TTC549 (cell line): ENCODE measurements at regions not wholly inside any gene's neighbourhood (a gene's known extent, or its start where the extent isn't known, plus 50 kb on each side); places are given as distances from the start of the nearest gene placed in this dataset.

Source experiments
- FAIRE-seq: peaks from 2 replicates; lab custom pipeline; 2012; peaks lifted over from hg19 to GRCh38; lab: Jason Lieb, UNC

DNA sequence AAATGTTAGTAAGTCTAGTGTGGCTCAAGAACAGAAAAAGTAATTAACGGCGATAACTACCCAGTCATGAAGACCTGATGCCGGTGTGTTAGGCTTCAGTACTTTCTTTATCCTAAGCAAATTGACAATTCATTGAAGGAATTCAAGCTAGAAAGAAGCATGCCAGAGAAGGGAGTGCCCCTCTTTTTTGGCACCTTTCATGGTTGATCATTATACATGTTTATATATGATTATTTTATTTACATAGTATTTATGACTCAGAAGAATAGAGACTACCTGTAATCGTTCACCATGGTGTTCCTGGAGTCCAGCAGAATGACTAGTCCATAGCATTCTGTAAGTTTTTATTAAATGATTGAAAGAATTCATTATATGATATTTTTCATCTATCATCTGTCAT, 548.3 kb upstream of the SLIT2 start:
- no peak for FAIRE-seq

DNA sequence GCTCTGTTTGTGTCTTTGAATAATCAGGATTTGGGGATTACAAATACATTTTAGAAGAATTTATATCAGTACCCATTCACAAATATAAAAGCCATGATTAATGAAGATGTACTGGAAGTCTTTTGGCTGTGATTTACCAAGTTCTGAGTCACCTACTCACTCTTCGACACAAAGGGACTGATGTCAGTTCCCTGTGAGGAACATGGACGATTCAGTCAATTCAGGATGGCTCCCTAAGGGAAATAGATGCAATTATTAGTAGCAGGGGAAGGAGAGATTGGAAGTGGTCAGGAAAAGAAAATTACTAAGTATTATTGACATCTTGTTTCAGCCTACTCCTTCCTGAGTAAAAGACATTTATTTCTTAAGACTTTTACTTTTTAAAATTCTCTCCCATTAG, 550.7 kb upstream of the SLIT2 start:
- FAIRE-seq: no peak

DNA sequence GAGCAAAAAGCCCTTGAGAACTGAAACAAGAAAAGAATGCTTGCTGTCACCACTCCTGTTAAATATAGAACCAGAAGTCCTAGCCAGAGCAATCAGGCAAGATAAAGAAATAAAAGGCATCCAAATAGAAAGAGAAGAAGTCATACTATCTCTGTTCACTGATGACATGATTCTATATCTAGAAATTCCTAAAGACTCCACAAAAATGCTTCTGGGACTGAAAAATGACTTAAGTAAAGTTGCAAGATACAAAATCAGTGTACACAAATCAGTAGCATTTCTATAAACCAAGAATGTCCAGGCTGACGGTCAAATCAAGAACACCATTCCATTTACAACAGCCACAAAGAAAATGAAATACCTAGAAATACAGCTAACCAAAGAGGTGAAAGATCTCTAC, 552.7 kb upstream of the SLIT2 start:
- FAIRE-seq: no peak

DNA sequence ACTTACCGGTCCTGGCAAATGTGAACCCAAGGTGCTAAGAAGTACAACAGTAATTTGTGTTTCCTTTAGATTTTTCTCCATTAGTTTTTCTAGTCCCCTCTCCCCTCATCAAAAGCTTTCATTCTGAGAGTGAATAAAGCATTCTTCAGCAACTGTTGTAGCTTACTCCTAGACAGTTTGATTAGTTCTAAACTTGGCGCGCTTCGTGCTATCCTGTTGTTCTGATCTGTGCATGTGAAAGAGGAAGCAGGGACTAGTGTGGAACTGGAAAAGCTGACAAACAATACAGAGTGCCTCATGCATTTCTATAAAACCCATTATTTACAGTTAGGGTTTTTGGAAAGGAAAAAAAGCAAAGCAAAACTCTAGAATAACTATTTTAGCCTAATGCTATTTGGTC, 556.9 kb upstream of the SLIT2 start:
- FAIRE-seq: no peak

DNA sequence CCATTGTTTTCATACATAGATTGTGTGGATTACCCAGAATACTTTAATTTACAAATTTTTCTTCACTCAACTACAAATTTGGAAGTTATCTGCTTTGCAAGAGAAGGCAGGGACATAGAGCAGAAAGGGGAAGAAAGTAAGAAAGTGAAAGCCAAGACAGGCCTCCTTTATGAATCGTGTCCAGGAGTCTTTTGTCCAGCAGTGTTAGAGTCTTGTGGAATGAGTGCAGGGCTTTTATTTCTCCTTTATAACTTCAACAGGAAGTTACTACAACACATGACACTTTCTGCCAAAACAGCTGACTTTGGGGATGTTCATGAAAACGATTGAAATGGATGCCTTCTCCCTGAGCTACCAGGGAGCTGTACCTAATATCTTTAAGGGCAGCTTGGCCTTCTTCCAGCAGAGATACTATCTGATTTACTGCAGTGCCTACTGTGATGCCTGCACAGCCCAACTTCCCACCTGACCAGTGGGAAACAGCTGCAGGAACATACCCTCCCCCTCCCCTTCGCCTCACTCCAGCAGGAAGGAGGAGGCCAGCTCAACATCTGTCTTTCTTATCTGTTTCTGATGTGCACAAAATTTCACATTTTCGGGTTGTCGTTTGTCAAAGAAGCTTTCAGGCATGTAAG, 557.7 kb upstream of the SLIT2 start:
- no peak for FAIRE-seq

DNA sequence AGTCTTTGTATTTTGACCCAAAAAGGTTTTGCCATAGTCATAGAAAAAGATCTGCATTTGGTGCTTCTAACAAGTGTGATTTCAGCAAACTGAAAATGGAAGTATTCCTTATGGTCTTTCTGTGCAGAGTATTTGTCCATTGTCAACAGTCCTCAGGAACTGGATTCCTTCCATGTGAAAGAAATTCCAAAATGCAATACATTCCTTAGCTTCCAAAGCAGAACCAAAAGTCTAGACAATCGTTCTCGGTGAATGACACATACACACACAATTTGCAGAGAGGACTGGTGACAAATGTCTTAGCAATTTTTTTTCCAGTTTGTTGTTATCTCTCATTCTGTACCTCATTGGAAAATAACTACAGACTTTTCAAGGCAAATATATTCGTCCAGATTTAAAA, 562.2 kb upstream of the SLIT2 start:
- FAIRE-seq: no peak

DNA sequence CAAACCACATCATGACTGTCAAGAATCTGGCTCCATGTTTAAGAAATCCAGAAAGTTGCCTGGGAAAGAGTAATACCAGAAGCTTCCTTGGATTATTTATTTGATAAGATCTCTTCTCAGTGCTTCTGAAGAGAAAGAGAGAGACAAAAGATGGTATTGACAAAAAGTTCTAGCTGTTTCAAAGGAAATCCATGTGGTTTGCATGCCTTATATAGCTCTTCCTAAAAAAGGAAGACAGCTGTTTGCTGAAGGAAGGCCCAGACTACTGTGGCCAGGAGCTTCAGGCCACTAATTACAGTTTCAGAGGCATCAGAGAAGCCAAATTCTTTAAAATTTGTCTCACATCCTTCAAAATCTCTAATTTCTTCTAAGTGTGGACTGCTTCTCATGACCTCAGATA, 565.2 kb upstream of the SLIT2 start:
- no peak for FAIRE-seq

DNA sequence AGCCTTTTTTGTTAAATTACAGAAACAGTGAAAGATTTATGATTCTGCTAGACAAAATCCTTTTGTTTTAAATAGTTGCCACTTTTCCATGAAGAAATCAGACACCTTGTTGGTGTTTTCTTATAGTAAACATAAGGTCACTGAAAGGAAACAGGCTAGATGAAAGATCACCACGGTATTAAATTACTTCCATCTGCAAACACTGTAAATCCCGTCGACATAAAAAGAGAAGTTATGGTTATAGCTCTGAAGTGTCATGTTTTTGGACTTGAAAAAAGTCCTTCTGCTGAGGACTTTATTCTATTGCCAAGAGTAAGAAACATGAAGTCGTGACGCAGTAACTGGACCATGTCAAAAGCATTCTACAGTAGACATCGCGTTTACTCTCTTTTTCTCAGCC, 567.6 kb upstream of the SLIT2 start:
- no peak for FAIRE-seq

DNA sequence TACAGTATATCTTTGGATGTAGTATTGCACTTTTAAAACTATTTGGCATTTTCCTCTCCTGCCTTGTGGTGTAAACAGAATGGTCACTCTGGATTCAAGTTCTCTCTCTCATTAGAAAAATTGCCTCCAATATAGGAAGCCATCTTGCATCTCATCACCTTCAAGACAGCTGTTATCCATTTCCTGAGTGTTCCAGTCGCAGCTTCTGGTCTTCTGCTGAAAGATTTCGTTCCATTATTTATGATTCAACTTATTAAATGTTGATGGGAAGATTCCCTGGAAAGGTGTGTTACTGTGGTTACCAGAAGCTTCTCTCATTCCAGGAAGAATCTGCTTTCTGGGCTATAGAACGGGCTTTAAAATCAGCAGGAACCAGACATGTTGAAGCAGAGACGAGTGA, 568.3 kb upstream of the SLIT2 start:
- FAIRE-seq: no peak

DNA sequence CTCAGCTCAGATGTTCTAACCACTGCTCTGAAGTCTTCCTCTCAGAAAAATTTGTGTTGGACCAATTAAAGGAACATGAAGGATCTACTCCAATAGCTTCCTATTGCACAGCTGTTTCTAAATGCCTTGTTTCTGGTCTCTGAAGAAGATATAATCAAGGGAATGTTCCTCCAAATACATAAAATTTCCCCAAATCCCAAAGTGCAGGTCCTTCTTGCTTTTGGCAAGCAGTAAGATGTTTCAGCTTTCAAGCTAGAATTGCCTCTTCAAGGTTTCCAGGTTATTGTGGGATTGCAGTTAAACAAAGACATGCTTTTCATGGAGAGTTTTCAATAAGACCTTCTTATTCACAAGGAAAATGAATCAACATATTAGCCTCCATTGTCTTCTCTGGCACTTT, 574.5 kb upstream of the SLIT2 start:
- FAIRE-seq: no peak

DNA sequence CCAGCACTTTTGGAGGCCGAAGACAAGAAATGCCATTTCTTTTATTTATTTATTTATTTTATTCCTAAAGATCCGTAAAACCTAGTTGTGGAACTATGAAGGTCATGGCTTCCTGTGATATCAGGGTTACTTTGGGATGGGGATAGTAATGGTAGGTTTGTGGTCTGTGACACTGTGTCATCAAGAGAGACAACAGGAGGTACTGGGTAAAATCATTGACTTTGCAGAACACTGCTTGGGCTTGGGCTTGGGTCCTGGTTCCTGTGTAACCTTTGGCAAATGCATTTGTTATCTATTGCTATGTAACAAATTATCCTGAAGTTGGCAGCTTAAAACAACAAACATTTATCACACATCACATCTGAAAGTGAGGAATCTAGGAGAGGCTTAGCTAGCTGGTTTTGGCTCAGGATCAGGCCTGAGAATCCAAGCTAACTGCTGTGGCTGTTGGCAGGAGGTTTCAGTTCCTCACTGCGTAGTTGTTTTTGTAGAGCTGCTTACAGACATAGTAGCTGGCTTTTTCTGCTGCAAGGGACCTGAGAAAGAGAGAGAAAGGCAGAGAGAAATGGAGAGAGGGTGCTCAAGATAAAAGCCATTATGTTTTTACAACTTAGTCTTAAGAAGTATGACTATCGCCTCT, 576.4 kb upstream of the SLIT2 start:
- no peak for FAIRE-seq

DNA sequence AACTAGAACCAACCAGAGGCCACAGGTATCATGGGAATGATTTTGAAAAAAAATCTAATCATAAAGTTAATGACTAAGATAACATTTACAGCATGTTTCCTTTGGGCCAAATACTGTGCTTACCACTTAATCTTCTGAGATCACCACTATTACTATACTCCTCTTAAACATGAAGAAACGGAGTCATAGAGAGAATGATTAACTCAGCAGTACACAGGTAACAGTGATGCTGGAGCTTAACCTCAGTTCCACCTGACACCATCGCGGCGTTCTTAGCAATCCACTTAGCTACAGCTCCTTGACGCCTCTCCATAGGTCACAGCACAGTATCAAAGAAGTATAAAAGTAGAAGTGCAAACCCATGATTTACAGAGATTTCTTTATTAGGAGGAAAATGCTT, 592.6 kb upstream of the SLIT2 start:
- no peak for FAIRE-seq

DNA sequence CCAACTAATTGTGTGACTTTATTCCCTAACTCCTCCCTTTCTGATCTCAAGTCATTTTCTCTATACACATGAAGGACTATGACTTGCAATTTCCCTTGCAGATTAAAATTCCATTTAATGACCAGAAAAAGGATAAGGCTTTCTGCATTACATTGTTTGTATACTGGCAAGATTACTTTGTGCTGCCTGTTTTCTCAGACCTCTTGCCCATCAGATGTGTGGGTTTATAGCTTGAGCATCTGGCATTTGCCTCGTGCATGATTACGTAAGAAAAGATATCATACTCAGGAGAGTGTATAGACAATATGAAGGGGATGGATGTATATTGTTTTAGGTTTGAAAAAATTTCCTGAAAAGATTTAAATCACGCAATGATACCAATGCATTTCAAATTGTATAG, 593.8 kb upstream of the SLIT2 start:
- no peak for FAIRE-seq

DNA sequence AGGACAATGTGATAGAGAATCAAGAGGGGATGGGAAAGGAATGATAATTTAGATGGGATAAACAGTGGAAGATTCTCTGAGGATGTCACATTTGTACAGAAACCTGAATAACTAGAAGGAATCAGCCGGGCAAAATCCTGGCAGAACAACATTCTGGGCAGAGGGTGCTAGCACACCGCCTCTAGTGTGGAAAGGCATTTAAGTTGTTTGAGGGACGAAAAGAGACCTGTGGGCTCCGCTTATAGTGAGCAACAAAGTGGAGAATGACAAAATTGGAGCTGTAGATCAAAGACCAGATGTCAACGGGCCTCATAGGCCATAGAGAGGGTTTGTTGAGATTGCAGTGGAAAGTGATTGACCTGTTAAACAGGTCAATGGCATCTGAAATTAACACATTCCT, 596.0 kb upstream of the SLIT2 start:
- no peak for FAIRE-seq

DNA sequence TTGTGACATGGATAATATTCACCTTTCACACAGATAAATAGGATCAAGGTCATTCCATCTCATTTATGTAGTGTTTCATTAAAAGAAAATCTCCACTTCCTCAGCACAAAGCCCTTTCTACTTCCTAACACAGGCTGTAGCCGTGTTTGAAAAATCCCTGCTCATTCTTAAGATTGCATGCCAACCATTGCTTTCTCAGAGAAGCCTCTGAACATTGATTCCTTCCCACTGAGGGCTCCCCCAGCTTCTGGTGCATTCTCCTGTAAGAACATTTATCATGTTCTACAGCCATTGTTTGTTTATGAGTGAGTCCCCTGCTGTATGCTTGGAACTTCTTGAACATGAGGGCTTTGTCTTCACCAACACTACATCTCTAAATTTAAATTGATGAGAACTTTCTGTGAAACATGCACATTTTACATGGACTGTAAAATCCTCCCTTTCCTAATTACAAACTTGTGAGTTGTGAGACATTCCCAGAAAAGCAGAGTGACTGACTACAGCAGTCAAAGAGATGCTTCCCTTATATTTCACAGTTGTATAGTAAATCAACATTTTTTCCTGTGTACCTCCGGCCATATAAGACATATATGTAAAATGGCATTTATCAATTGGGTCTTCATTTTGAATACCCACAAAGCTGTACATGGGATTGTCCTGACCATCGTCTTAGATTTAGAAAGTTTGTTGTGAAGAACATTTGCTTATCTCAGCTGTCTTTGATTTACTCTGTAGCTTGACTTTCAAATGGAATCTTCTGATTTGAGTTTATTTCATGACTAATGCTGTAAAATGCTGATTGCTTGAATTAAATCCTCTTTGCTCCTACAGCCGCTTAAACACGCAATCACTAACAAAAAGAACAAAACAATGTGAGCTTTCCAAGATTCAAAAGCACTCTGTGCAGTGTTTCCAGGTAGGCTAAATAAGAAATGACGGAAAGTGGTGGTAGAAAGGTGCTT, 600.5 kb upstream of the SLIT2 start:
- FAIRE-seq: no peak

DNA sequence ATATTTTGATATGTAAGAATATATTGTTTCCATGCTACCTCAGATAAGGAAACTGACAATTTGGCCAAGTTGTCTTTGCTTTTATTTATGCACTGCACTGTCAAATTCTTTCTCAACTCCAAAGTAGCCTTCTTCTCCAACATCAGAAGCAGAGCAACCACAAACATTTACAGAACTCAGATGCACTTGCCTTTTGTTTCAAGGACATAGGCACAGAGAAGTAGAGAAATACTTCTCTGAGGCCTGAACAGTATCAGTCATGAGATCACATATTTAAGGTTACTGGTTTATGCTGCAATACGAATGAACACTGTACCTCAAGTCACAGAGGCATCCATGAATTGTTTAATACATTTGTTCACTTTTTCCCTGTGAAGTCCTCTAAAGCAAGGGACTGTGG, 606.1 kb upstream of the SLIT2 start:
- FAIRE-seq: no peak

DNA sequence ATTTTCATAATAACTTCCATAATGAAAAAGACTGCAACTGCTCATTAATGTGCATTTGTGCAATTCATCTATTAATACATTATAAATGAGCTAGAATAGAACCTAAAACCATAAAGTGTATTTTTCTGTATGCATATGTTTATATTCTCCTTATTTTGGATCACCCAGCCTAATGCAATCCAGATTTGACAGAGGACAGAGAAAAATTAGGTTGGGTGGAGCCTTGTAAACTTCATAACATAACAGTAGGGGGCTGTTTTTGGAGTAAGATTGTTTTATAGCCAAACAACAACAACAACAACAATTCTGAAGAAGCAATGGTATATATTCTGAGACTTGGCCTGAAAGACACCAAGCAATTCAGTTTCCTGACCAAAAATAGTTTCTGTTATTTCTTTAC, 615.3 kb upstream of the SLIT2 start:
- no peak for FAIRE-seq

DNA sequence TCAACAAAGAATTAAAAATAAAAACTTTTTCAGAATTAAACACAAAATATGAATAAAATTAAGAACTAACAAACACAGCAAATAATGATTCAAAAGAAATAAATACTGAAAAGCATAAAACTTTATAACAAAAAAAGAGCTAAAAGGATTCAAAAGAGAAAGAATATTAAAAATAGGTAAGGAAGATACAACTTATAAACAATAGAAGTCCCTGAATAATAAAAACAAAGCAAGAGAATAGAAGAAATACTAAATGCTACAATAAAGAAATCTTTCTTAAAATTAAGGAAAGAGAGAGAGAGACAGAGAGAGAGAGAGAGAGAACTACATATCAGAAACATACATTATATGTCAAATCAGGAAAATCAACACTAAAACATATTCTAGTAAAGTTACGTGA, 619.9 kb upstream of the SLIT2 start:
- FAIRE-seq: no peak

DNA sequence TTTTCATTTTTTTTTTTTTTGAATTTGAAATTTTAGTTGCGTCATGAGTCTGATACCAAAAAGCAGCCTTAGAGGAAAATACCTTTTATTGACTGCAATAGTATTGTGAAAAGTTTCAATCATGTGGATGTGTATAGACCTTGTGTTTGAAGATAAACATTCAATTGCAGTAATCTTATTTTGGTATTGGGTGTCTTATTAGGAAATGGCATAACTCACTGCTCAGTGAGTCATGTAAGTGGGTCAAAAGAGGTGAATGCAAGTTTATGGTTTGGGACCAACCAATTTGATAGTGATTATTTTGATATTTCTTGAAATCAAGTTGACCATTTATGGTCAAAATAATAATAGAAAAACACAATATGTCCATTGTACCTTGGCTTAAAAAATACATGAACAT, 627.8 kb upstream of the SLIT2 start:
- FAIRE-seq: no peak

DNA sequence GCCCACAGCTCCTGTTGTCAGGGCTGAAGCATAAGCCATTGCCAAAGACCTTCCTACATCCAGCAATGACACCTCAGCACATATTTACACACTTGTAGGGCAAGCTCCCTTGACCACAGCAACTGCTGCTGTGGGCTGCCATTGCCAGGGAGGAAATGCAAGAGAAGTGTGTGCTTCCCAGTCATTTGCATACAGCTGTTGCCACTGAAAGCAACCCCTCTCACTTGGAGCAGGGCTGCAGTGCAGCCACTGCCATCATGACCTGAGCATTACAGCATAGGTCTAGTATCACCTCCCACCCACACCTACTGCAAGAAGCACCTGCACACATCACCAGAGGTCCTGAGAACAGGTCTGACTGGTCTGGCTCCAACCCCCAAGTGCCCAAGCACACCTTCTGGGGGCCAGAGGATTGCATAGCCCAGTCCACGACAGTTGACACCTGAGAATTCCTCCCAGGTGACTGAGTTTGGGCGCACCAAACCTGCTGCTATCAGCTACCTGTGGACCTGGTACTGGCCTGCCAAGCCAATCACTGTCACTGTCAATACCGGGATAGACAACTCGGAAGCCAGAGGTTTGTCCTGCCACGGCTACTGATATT, 636.5 kb upstream of the SLIT2 start:
- no peak for FAIRE-seq

DNA sequence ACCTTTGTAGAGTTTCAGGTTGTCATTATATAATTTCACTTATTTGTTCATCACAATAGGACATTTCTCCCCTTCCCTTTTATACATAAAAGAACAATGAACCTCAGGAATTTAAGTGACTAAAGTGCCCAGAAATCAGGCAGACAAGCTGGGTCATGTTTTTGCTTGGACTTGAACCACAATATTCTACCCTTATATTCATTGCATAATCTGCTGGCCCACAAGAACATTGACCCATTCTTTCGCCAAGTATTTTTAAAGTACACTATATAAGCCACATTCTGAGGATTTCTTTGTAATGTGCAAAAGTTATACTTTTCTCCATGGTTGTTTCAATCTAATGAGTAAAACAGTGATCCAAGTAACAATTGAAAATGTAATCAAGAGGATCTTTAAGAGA, 637.5 kb upstream of the SLIT2 start:
- no peak for FAIRE-seq

DNA sequence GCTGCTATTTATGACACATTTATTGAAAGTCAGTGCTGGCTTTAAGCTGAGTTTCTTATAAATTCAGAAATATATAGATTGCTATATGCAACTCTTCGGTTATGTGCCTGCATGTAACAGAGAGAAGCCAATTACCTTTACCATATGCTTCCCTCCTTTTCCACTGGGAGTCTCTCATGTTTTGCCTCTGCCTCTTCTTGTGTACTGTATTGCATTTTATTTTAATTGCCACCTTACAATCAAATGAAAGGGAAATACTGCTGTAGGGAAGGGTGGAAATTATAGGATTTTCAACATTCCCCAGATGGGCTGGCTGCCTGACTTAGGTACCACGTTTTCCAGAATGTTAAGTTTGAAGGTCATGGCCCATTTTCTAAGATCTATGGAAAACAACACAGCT, 655.4 kb upstream of the SLIT2 start:
- no peak for FAIRE-seq

DNA sequence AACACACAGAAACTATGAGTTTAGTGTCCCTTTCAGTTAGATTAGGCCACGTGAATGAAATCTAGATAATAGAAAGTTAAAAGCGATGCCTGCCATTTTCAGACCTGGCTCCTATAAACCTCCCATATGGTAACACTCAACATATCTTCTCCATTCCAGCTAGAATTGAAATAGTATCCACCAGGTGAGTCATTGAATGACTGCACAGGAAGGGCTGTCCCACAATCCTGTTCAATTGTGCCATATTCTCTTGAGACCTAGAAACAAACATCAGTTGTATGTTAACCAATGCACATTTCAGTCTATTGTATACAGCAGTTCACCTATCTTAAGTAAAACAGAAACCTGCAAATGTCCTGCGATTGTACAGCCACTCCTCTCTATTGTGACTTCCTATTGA, 659.3 kb upstream of the SLIT2 start:
- no peak for FAIRE-seq
